ENCODE measurements at regions not wholly inside any gene's neighbourhood (a gene's known extent, or its start where the extent isn't known, plus 50 kb on each side); places are given as distances from the start of the nearest gene placed in this dataset.

- TF ChIP-seq CTCF (IDR thresholded peaks at IDR 0.05; ENCODE audit: low read depth, low read length) (no peak), EZH2phosphoT487 (IDR thresholded peaks at IDR 0.05; ENCODE audit: low read depth) (no peak)
Measured at GRCh38 chr4:189443341-189443740, 497.3 kb upstream of the FRG1 start.
